ENCODE measurements at regions not wholly inside any gene's neighbourhood (a gene's known extent, or its start where the extent isn't known, plus 50 kb on each side); places are given as distances from the start of the nearest gene placed in this dataset.

DNA sequence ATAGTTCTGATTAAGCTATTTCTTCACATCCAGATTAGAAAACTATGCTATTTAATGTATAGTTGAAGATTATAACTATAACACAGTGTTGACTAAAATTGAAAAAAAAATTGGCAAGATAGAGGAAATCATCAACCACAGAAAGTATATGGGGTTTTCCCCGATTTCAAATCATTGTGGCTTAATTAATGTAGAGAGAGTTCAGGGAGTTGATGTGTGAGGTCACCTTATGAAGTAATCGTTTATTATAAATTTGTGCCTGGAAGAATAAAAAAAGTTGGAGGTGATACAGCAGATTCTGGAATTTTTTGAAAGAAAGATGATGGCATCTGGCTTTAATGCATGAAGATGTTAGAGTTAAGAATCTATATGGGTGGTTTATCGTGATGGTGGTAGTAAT, 84.3 kb downstream of the PTGS2 start:
- ATAC-seq: no peak
- Histone ChIP-seq H3K36me3 (no peaks in the 10 kb centered on the region), H3K4me1 (no peaks in the 10 kb centered on the region), H3K9me3 (peaks cover 0 to 38% (median 5%) of the 10 kb centered on the region in 12 donors), H3K27ac (no peak overlapping the region), H3K27me3 (no peaks in the 10 kb centered on the region), H3K4me3 (no peak overlapping the region)
- intact Hi-C loops (cut with DNase I): no loop called here
- 78 to 85% (median 80%) methylated on average over 3 of the region's 3 CpGs for whole genome bisulfite sequencing, 4 donors
- DNase-seq: no peak
- TF ChIP-seq POLR2A (IDR thresholded peaks at IDR 0.05) (no peak), CTCF (IDR thresholded peaks at IDR 0.05) (no peak)

GRCh38 chr1:186578325-186579016, 101.8 kb downstream of the PTGS2 start:
- Histone ChIP-seq H3K27ac (no peak overlapping the region), H3K4me3 (no peak overlapping the region), H3K9me3 (peaks cover 0 to 4% (median 0%) of the 10 kb centered on the region in 12 donors), H3K4me1 (peaks cover 0 to 18% (median 0%) of the 10 kb centered on the region in 12 donors), H3K27me3 (no peaks in the 10 kb centered on the region), H3K36me3 (no peaks in the 10 kb centered on the region)
- no peak for DNase-seq
- ATAC-seq: no peak
- 68 to 80% (median 73%) methylated on average over 5 of the region's 5 CpGs for WGBS, 4 donors
- TF ChIP-seq CTCF (IDR thresholded peaks at IDR 0.05): no peak
- TF ChIP-seq POLR2A (IDR thresholded peaks at IDR 0.05): no peak
- intact Hi-C loops (cut with DNase I): no loop called here

- H3K27me3 ChIP-seq: no peaks in the 10 kb centered on the region
- WGBS, 4 donors: 86 to 93% (median 92%) methylated on average over 3 of the region's 3 CpGs
- H3K4me1 ChIP-seq: peaks cover 0 to 18% (median 0%) of the 10 kb centered on the region in 12 donors
- no peak for TF ChIP-seq POLR2A (IDR thresholded peaks at IDR 0.05)
- no peak for TF ChIP-seq CTCF (IDR thresholded peaks at IDR 0.05)
- H3K27ac ChIP-seq: no peak overlapping the region
- intact Hi-C loops (cut with DNase I): no loop called here
- no peaks in the 10 kb centered on the region for H3K9me3 ChIP-seq
- no peaks in the 10 kb centered on the region for H3K36me3 ChIP-seq
- no peak overlapping the region for H3K4me3 ChIP-seq
- ATAC-seq: no peak
- DNase-seq: no peak
These were observed 102.6 kb downstream of the PTGS2 start for GRCh38 chr1:186577633-186578032.

- intact Hi-C loops (cut with DNase I): no loop called here
- H3K36me3 ChIP-seq: no peaks in the 10 kb centered on the region
- no peak overlapping the region for H3K4me3 ChIP-seq
- ATAC-seq: no peak
- H3K9me3 ChIP-seq: no peaks in the 10 kb centered on the region
- H3K27ac ChIP-seq: no peak overlapping the region
- TF ChIP-seq CTCF (IDR thresholded peaks at IDR 0.05): no peak
- no peak for TF ChIP-seq POLR2A (IDR thresholded peaks at IDR 0.05)
- WGBS, 4 donors: 87 to 95% (median 91%) methylated on average over 2 of the region's 2 CpGs
- peaks cover 0 to 18% (median 0%) of the 10 kb centered on the region in 12 donors for H3K4me1 ChIP-seq
- DNase-seq: no peak
- no peaks in the 10 kb centered on the region for H3K27me3 ChIP-seq
These were observed 103.0 kb downstream of the PTGS2 start for GRCh38 chr1:186577216-186577615.

Measured in heart left ventricle (tissue), 16 donors.